ENCODE measurements at regions not wholly inside any gene's neighbourhood (a gene's known extent, or its start where the extent isn't known, plus 50 kb on each side); places are given as distances from the start of the nearest gene placed in this dataset.

GRCh38 chr9:109863961-109864360 is 84.0 kb downstream of the PALM2AKAP2 start (continued):
- TF ChIP-seq CERS6 (CRISPR knock-in tag; IDR thresholded peaks at IDR 0.05) (no peak), ZNF230 (CRISPR knock-in tag; IDR thresholded peaks at IDR 0.05) (no peak), ZNF235 (CRISPR knock-in tag; IDR thresholded peaks at IDR 0.05; ENCODE audit: borderline replicate concordance) (no peak), JUND (CRISPR knock-in tag; IDR thresholded peaks at IDR 0.05) (no peak), FOXK2 (IDR thresholded peaks at IDR 0.05) (no peak), CREB1 (IDR thresholded peaks at IDR 0.05) (no peak), CREB1 (CRISPR knock-in tag; IDR thresholded peaks at IDR 0.05) (no peak), ARNT (IDR thresholded peaks at IDR 0.05) (no peak), PHF8 (CRISPR knock-in tag; IDR thresholded peaks at IDR 0.05) (no peak), ETV5 (CRISPR knock-in tag; IDR thresholded peaks at IDR 0.05; ENCODE audit: borderline replicate concordance) (no peak)
- TF ChIP-seq, protein P1, sequence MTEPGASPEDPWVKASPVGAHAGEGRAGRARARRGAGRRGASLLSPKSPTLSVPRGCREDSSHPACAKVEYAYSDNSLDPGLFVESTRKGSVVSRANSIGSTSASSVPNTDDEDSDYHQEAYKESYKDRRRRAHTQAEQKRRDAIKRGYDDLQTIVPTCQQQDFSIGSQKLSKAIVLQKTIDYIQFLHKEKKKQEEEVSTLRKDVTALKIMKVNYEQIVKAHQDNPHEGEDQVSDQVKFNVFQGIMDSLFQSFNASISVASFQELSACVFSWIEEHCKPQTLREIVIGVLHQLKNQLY (CRISPR knock-in tag; IDR thresholded peaks at IDR 0.05): no peak
- TF ChIP-seq, protein P2, sequence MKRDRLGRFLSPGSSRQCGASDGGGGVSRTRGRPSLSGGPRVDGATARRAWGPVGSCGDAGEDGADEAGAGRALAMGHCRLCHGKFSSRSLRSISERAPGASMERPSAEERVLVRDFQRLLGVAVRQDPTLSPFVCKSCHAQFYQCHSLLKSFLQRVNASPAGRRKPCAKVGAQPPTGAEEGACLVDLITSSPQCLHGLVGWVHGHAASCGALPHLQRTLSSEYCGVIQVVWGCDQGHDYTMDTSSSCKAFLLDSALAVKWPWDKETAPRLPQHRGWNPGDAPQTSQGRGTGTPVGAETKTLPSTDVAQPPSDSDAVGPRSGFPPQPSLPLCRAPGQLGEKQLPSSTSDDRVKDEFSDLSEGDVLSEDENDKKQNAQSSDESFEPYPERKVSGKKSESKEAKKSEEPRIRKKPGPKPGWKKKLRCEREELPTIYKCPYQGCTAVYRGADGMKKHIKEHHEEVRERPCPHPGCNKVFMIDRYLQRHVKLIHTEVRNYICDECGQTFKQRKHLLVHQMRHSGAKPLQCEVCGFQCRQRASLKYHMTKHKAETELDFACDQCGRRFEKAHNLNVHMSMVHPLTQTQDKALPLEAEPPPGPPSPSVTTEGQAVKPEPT (CRISPR knock-in tag; IDR thresholded peaks at IDR 0.05; ENCODE audit: low read depth): no peak

GRCh38 chr9:109865521-109865920 is 85.5 kb downstream of the PALM2AKAP2 start:
- Histone ChIP-seq H4K20me1 (ENCODE audit: insufficient read depth, low read length) (no peaks in the 10 kb centered on the region), H2AFZ (ENCODE audit: low read length) (no peak overlapping the region), H3K4me1 (ENCODE audit: insufficient read depth, low read length) (no peaks in the 10 kb centered on the region), H3K36me3 (replicated peaks in 1 of 2; ENCODE audit: control insufficient read depth in 1 of 2, insufficient read depth in 2 of 2, low read length in 2 of 2) (no peaks in the 10 kb centered on the region), H3K27me3 (ENCODE audit: control insufficient read depth in 1 of 2, insufficient read depth in 2 of 2, low read length in 2 of 2) (no peaks in the 10 kb centered on the region), H3K79me2 (ENCODE audit: insufficient read depth, low read length) (no peaks in the 10 kb centered on the region), H3K4me3 (replicated peaks in 1 of 3; ENCODE audit: insufficient read depth in 1 of 3, low read depth in 2 of 3, low read length in 3 of 3) (no peak overlapping the region), H3K9ac (ENCODE audit: insufficient read depth, low read depth, low read length) (no peak overlapping the region), H3K9me3 (ENCODE audit: low read length) (no peaks in the 10 kb centered on the region), H3K4me2 (ENCODE audit: low read depth, low read length) (no peak overlapping the region), H3K27ac (ENCODE audit: extremely low read length, insufficient read depth, low read length) (no peak overlapping the region)
- POLR2A ChIA-PET: no interaction called here
- in situ Hi-C loops (cut with HindIII; ENCODE audit: extremely low pct_ligation_motif_present, low pct_unique_long_range_greater_than_20kb) (no loop called here), intact Hi-C loops (cut with micrococcal nuclease; ENCODE audit: unreplicated experiment) (no loop called here)
- CTCF ChIA-PET (ENCODE audit: low intra/inter-chr PET ratio, low total read pairs): no interaction called here
- ATAC-seq (no peak), DNase-seq (ENCODE audit: low spot score) (no peak), FAIRE-seq (no peak)
- BruUV-seq (replicated peaks): no TSS peak
- TF ChIP-seq SMAD1 (CRISPR knock-in tag; IDR thresholded peaks at IDR 0.05; ENCODE audit: borderline replicate concordance, low read depth) (no peak), ZFP91 (CRISPR knock-in tag; IDR thresholded peaks at IDR 0.05; ENCODE audit: borderline replicate concordance) (no peak), RAD51 (IDR thresholded peaks at IDR 0.05; ENCODE audit: borderline replicate concordance) (no peak), SIX1 (CRISPR knock-in tag; IDR thresholded peaks at IDR 0.05; ENCODE audit: borderline replicate concordance) (no peak), NR2F1 (CRISPR knock-in tag; IDR thresholded peaks at IDR 0.05) (no peak)
- TF ChIP-seq, protein P3, sequence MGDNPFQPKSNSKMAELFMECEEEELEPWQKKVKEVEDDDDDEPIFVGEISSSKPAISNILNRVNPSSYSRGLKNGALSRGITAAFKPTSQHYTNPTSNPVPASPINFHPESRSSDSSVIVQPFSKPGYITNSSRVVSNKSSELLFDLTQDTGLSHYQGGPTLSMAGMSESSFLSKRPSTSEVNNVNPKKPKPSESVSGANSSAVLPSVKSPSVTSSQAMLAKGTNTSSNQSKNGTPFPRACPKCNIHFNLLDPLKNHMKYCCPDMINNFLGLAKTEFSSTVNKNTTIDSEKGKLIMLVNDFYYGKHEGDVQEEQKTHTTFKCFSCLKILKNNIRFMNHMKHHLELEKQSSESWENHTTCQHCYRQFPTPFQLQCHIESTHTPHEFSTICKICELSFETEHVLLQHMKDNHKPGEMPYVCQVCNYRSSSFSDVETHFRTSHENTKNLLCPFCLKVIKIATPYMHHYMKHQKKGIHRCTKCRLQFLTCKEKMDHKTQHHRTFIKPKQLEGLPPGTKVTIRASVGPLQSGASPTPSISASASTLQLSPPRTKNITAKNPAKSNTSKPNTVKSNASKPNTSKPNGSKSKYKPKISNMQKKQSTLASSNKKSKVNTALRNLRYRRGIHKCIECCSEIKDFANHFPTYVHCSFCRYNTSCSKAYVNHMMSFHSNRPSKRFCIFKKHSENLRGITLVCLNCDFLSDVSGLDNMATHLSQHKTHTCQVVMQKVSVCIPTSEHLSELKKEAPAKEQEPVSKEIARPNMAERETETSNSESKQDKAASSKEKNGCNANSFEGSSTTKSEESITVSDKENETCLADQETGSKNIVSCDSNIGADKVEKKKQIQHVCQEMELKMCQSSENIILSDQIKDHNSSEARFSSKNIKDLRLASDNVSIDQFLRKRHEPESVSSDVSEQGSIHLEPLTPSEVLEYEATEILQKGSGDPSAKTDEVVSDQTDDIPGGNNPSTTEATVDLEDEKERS (CRISPR knock-in tag; IDR thresholded peaks at IDR 0.05): no peak
